SK-N-SH (cell line): ENCODE measurements at regions not wholly inside any gene's neighbourhood (a gene's known extent, or its start where the extent isn't known, plus 50 kb on each side); places are given as distances from the start of the nearest gene placed in this dataset.

ENCODE experiments used
- CTCF ChIA-PET: fragments of 300-600, 350-600 bp; formaldehyde crosslinking; extraction: SDS; loops from one replicate; lab custom pipeline; 2021; lab: Yijun Ruan, JAX
- POLR2A ChIA-PET: fragments of 350-600 bp; sonication (Branson Sonifier 250); formaldehyde crosslinking; extraction: SDS; loops from one replicate; lab custom pipeline; 2020; ENCODE audit warnings: antibody characterized with exemption, inconsistent platforms; lab: Yijun Ruan, JAX
- DNase-seq: peaks from one replicate; pipeline ENCODE4 v3.0.0; 2012
- H2AFZ ChIP-seq: fragments of 200-600 bp; sonication (generic); 2 replicates; pipeline ENCODE4 v1.8.1; 2016; ENCODE audit warnings: antibody characterized with exemption, mild to moderate bottlenecking, low read depth
- H3F3A ChIP-seq: fragments of 200-600 bp; sonication (generic); replicated peaks from 2 replicates; pipeline ENCODE3; 2016; ENCODE audit warnings: antibody characterized with exemption, mild to moderate bottlenecking; ENCODE audit not compliant: insufficient read depth
- H3K27ac ChIP-seq, 2 experiments: fragments of 200-500 bp in 1 of 2; fragments of 200-600 bp in 1 of 2; sonication (Bioruptor generic) in 1 of 2; sonication (generic), shearing (Covaris generic) in 1 of 2; 2 replicates each; pipeline versions ENCODE4 v1.5.1 to v1.6.1; 2014 to 2016; ENCODE audit warnings: low read depth in 2 of 2, inconsistent platforms in 1 of 2, low read length in 1 of 2, mild to moderate bottlenecking in 1 of 2, mixed read lengths in 1 of 2
- H3K27me3 ChIP-seq: fragments of 200-600 bp; sonication (generic), shearing (Covaris generic); 2 replicates; pipeline ENCODE4 v1.6.1; 2016; ENCODE audit warnings: mixed run types; ENCODE audit not compliant: insufficient read depth
- H3K36me3 ChIP-seq, 2 experiments: fragments of 200-500 bp in 1 of 2; fragments of 200-600 bp in 1 of 2; sonication (Bioruptor generic) in 1 of 2; sonication (generic) in 1 of 2; replicated peaks in 1 of 2; 2 replicates each; pipeline versions ENCODE3 to v1.5.1; 2014 to 2016; ENCODE audit warnings: low read length in 1 of 2, mild to moderate bottlenecking in 1 of 2; ENCODE audit not compliant: insufficient read depth in 2 of 2, control insufficient read depth in 1 of 2
- H3K4me1 ChIP-seq, 2 experiments: fragments of 200-500 bp in 1 of 2; fragments of 200-600 bp in 1 of 2; sonication (Bioruptor generic) in 1 of 2; sonication (generic), shearing (Covaris generic) in 1 of 2; 2 replicates each; pipeline versions ENCODE4 v1.5.1 to v1.6.1; 2014 to 2016; ENCODE audit warnings: low read depth in 1 of 2, low read length in 1 of 2, mixed run types in 1 of 2; ENCODE audit not compliant: insufficient read depth in 2 of 2, control insufficient read depth in 1 of 2
- H3K4me2 ChIP-seq: fragments of 200-600 bp; sonication (generic), shearing (Covaris generic); 2 replicates; pipeline ENCODE4 v1.6.1; 2017; ENCODE audit warnings: mixed run types
- H3K4me3 ChIP-seq, 2 experiments: fragments of 200-500 bp in 1 of 2; fragments of 200-600 bp in 1 of 2; sonication (Bioruptor generic) in 1 of 2; sonication (generic), shearing (Covaris generic) in 1 of 2; 2 replicates each; pipeline versions ENCODE4 v1.5.1 to v1.8.1; 2014 to 2016; ENCODE audit warnings: low read depth in 2 of 2, inconsistent platforms in 1 of 2, low read length in 1 of 2, mild to moderate bottlenecking in 1 of 2, mixed read lengths in 1 of 2, moderate library complexity in 1 of 2
- H3K79me2 ChIP-seq: fragments of 200-600 bp; sonication (generic); 2 replicates; pipeline ENCODE4 v1.8.1; 2017; ENCODE audit warnings: mild to moderate bottlenecking; ENCODE audit not compliant: insufficient read depth
- H3K9ac ChIP-seq: fragments of 200-600 bp; sonication (generic); 2 replicates; pipeline ENCODE4 v1.6.1; 2017; ENCODE audit warnings: mixed run types
- H3K9me2 ChIP-seq: fragments of 200-600 bp; sonication (generic); 2 replicates; pipeline ENCODE4 v1.6.1; 2017; ENCODE audit warnings: mixed run types
- H3K9me3 ChIP-seq: fragments of 200-600 bp; sonication (generic); 2 replicates; pipeline ENCODE4 v1.6.1; 2017; ENCODE audit warnings: mixed run types, mild to moderate bottlenecking, moderate library complexity
- H4K20me1 ChIP-seq: fragments of 200-600 bp; sonication (generic); 2 replicates; pipeline ENCODE4 v1.6.1; 2017; ENCODE audit warnings: mild to moderate bottlenecking, mixed run types; ENCODE audit not compliant: insufficient read depth
- ELF1 ChIP-seq: IDR thresholded peaks from 2 replicates; pipeline ENCODE4 v1.4.0; 2012
- EP300 ChIP-seq, 2 experiments: IDR thresholded peaks; 2 replicates each; pipeline versions ENCODE4 v1.4.0 to v1.6.1; 2012; ENCODE audit warnings: borderline replicate concordance in 1 of 2, low read depth in 1 of 2, low read length in 1 of 2
- IRF3 ChIP-seq: fragments of 150-350 bp; IDR thresholded peaks from 2 replicates; pipeline ENCODE4 v1.6.1; 2016; ENCODE audit warnings: mild to moderate bottlenecking, low read depth, low read length
- MEF2A ChIP-seq: IDR thresholded peaks from 2 replicates; pipeline ENCODE4 v1.4.0; 2012; ENCODE audit warnings: low read depth, borderline replicate concordance
- MXI1 ChIP-seq: IDR thresholded peaks from 2 replicates; pipeline ENCODE4 v1.6.1; 2012; ENCODE audit warnings: mild to moderate bottlenecking, low read depth, low read length, improper control_type of control experiment
- NFIC ChIP-seq: IDR thresholded peaks from 2 replicates; pipeline ENCODE4 v1.4.0; 2012; ENCODE audit warnings: borderline replicate concordance
- PBX3 ChIP-seq: IDR thresholded peaks from 2 replicates; pipeline ENCODE4; 2012
- POLR2AphosphoS5 ChIP-seq: IDR thresholded peaks from 2 replicates; pipeline ENCODE4 v1.6.1; 2012; ENCODE audit warnings: low read depth, low read length
- RCOR1 ChIP-seq: fragments of 150-350 bp; IDR thresholded peaks from 2 replicates; pipeline ENCODE4 v1.6.1; 2017; ENCODE audit warnings: antibody characterized with exemption, low read length
- REST ChIP-seq: IDR thresholded peaks from 2 replicates; pipeline ENCODE4 v1.6.1; 2012; ENCODE audit warnings: mild to moderate bottlenecking, low read depth, low read length, moderate library complexity
- RFX5 ChIP-seq: IDR thresholded peaks from 2 replicates; pipeline ENCODE4 v1.6.1; 2012; ENCODE audit warnings: mild to moderate bottlenecking, improper control_type of control experiment, low read length
- RXRA ChIP-seq: IDR thresholded peaks from 2 replicates; pipeline ENCODE4 v1.4.0; 2012; ENCODE audit warnings: low read depth, mild to moderate bottlenecking, borderline replicate concordance
- SIN3A ChIP-seq: IDR thresholded peaks from 2 replicates; pipeline ENCODE4 v1.6.1; 2012; ENCODE audit warnings: low read depth, mild to moderate bottlenecking, low read length, moderate library complexity, borderline replicate concordance
- TCF12 ChIP-seq: IDR thresholded peaks from 2 replicates; pipeline ENCODE4 v1.4.0; 2012
- TEAD4 ChIP-seq: IDR thresholded peaks from 2 replicates; pipeline ENCODE4 v1.4.0; 2012; ENCODE audit warnings: mild to moderate bottlenecking, borderline replicate concordance; ENCODE audit not compliant: insufficient read depth
- USF1 ChIP-seq: IDR thresholded peaks from 2 replicates; pipeline ENCODE4 v1.4.0; 2012; ENCODE audit warnings: low read depth, borderline replicate concordance
- USF2 ChIP-seq: fragments of 150-350 bp; IDR thresholded peaks from 2 replicates; pipeline ENCODE4 v1.6.1; 2017; ENCODE audit warnings: antibody characterized with exemption, low read length, low read depth, borderline replicate concordance
- YY1 ChIP-seq: IDR thresholded peaks from 2 replicates; pipeline ENCODE4 v1.4.0; 2012; ENCODE audit warnings: low read depth, mild to moderate bottlenecking
- ZBTB33 ChIP-seq: IDR thresholded peaks from 2 replicates; pipeline ENCODE4 v1.4.0; 2012; ENCODE audit warnings: low read depth, borderline replicate concordance
- WGBS: methylation state at CpG from one replicate; pipeline ENCODE4 v1.1.6; 2017; ENCODE audit warnings: low lambda C conversion rate; 5-methylcytosine and 5-hydroxymethylcytosine counted together

- TF ChIP-seq REST (no peak), ZBTB33 (no peak), USF1 (no peak)
- TF ChIP-seq, all 33 proteins: peak for 3
Observed at GRCh38 chr3:148162132-148162531, 535.6 kb upstream of the AGTR1 start (continued).

- no peaks in the 10 kb centered on the region for H3K27me3 ChIP-seq
- H3K36me3 ChIP-seq: no peaks in the 10 kb centered on the region
- no peaks in the 10 kb centered on the region for H4K20me1 ChIP-seq
- H3K27ac ChIP-seq: no peak overlapping the region
- POLR2A ChIA-PET: no interaction called here
- CTCF ChIA-PET: no interaction called here
- WGBS: 31% methylated on average over 2 of the region's 2 CpGs
- TF ChIP-seq EP300 (IDR thresholded peaks at IDR 0.05; ENCODE audit: borderline replicate concordance in 1 of 2, low read depth in 1 of 2, low read length in 1 of 2): no peak
- no peak for TF ChIP-seq RFX5
- TF ChIP-seq ELF1: no peak
- TF ChIP-seq USF1: no peak
- no peak for TF ChIP-seq RXRA
- no peak for TF ChIP-seq PBX3
- TF ChIP-seq MXI1: no peak
- TF ChIP-seq ZBTB33: no peak
- TF ChIP-seq TCF12: no peak
- no peak for TF ChIP-seq NFIC
- no peak for TF ChIP-seq YY1
- TF ChIP-seq SIN3A: no peak
- no peak for TF ChIP-seq TEAD4
- TF ChIP-seq MEF2A: no peak
- TF ChIP-seq POLR2AphosphoS5: no peak
- no peak for TF ChIP-seq USF2
- TF ChIP-seq RCOR1: no peak
- TF ChIP-seq IRF3: no peak
- TF ChIP-seq, all 33 proteins: peak for 0
- no peak for DNase-seq
- Histone ChIP-seq H3K4me3 (no peak overlapping the region), H3K9me2 (no peaks in the 10 kb centered on the region), H3F3A (peaks cover 3% of the 10 kb centered on the region), H3K4me2 (no peak overlapping the region), H3K4me1 (peaks cover 0 to 3% of the 10 kb centered on the region in 2 experiments; a peak in 1 of 4 replicates), H3K9ac (no peak overlapping the region), H3K79me2 (no peaks in the 10 kb centered on the region), H2AFZ (no peak overlapping the region), H3K9me3 (no peaks in the 10 kb centered on the region)
Observed at GRCh38 chr3:148168347-148168746, 529.4 kb upstream of the AGTR1 start.
